Panc1 (cell line): ENCODE measurements at regions not wholly inside any gene's neighbourhood (a gene's known extent, or its start where the extent isn't known, plus 50 kb on each side); places are given as distances from the start of the nearest gene placed in this dataset.

Source experiments
- POLR2AphosphoS5 ChIP-seq: IDR thresholded peaks from 2 replicates; pipeline ENCODE4 v1.6.1; 2012; ENCODE audit warnings: mild to moderate bottlenecking, low read depth, low read length, moderate library complexity
- TCF7L2 ChIP-seq: IDR thresholded peaks from 2 replicates; pipeline ENCODE4 v1.6.1; 2011; ENCODE audit warnings: mild to moderate bottlenecking, low read depth, low read length, inconsistent platforms
- TF ChIP-seq, protein P1 (sequence below): fragments of 450-650 bp; IDR thresholded peaks from 2 replicates; pipeline ENCODE4 v1.5.1; 2017; ENCODE audit warnings: mild to moderate bottlenecking

DNA sequence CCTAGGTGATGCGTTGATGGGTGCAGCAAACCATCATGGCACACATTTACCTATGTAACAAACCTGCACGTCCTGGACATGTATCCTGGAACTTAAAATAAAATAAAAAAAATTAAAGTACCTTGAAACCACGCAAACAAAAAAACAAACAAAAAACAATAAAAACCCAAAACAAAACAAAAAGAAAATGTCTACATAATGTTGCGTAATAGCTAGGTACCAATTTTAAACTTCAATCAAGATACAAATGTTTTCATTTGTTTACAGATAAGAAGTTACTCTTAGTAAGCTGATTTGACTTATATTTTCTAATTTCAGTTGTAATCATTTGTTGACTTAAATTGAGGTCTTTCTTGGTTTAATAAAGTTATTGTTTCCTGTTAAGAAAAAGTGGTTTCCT, 349.6 kb upstream of the KCNMB2 start:
- TF ChIP-seq, protein P1, sequence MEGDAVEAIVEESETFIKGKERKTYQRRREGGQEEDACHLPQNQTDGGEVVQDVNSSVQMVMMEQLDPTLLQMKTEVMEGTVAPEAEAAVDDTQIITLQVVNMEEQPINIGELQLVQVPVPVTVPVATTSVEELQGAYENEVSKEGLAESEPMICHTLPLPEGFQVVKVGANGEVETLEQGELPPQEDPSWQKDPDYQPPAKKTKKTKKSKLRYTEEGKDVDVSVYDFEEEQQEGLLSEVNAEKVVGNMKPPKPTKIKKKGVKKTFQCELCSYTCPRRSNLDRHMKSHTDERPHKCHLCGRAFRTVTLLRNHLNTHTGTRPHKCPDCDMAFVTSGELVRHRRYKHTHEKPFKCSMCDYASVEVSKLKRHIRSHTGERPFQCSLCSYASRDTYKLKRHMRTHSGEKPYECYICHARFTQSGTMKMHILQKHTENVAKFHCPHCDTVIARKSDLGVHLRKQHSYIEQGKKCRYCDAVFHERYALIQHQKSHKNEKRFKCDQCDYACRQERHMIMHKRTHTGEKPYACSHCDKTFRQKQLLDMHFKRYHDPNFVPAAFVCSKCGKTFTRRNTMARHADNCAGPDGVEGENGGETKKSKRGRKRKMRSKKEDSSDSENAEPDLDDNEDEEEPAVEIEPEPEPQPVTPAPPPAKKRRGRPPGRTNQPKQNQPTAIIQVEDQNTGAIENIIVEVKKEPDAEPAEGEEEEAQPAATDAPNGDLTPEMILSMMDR: no peak
- TF ChIP-seq POLR2AphosphoS5: no peak
- TF ChIP-seq TCF7L2: no peak
